Esophagus mucosa (tissue), 1 donor: ENCODE measurements at regions not wholly inside any gene's neighbourhood (a gene's known extent, or its start where the extent isn't known, plus 50 kb on each side); places are given as distances from the start of the nearest gene placed in this dataset.
A peak's percentile ranks its signal among the peaks of the same experiment; 100 is the strongest.

ENCODE experiments used
- ATAC-seq: fragments of 200-7000 bp; cut with Tn5 transposase; one replicate; pipeline ENCODE4 v1.9.1; 2020
- donor health status: DM: yes; HTN: yes; CAD: no.

DNA sequence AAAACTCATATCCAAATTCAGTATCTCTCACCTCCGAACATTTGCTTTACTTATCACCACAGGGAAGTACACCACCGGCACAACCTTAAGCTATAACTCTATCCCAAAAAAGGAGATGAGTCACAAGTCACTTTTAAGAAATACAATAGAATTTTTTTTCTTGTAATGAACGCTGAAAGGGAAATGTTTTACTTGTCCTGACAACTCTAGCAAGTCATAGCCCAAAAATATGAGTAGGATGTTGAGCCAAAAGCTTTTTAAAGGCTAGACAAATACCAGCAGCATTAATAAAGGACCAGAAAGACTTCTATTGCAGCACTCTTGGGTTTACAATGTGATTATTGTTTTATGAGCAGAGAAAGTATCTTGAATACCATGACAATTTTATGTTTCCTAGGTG, 147.3 kb upstream of the FST start:
- ATAC-seq, result peak; percentile 77

DNA sequence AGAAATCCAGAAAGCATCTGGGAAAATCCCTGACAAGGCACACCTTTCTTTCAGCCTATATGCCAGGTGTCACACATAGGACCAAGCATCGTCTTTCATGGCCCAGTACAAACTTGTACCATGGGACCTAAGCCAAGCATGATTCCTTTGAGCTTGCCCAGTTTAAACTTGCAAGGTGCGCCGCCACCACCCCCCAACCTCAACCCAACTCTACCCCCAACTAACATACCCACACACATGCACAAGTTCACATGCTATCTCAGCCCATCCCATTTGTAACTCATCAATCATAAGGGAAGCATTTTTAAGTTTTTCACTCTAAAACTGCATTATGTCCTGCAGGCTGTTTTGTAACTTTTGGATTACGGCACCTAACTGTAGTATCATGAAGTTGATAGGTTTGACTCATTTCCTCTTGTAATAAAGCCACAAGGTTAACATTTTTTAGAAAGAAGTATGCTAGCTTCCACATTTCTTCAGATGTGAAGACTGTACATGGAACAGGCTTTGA, 145.9 kb upstream of the FST start:
- peak; percentile 78 for ATAC-seq

DNA sequence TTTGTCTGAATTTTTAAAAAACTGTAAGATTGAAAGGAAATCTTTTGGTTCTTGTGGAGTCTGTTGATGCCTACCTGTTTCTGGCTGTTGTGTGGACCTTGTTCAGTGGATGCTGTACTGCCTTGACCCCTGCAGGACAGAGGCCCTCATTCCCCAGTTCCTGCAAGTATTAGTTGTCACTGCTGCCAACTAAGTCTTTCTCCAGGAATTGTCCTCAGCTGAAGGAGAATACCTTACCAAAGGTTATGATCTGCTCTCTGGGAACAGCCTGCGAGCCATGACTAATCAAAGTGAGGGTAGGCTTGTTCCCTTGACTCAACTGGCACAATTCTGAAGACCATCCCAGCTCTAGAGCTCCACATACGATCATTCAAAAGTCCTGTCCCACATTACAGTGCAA, 145.3 kb upstream of the FST start:
- ATAC-seq, result no peak

DNA sequence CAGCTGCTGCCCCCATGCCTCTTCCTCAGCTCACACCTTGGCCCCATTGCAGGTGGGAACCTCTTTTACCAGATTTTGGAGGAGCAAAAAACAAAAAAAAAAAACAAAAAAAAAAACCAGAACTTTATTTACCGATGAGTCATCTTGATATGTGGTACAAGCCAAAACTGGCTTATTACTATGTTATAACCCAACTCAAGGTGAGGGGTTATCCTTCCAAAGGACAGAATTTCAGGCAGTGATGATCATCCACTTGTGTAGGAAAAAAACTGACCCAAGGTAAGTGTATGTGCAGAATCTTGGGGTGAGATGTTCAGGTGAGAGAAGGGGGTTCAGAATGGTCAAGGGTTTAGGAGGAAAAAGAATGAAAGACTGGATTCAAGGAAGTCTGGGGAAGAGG, 142.6 kb upstream of the FST start:
- no peak for ATAC-seq

DNA sequence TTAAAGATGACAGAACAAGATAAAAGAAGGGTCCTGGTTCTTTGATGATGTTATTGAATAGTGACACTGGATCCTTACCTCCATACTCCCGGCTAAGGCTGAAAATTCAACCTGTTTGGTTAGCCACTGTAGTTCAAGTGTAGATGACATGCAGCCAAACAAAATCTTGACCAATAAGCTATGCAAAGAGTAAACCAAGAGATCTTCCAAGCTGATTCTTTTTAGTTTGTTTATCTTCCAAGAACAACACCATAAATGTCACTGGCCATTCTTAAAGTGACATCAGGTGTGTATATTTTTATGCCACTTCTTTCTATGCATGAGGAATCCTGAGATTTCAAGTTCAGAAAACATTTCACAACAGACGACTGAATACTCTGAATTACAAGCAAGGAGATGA, 141.5 kb upstream of the FST start:
- no peak for ATAC-seq

DNA sequence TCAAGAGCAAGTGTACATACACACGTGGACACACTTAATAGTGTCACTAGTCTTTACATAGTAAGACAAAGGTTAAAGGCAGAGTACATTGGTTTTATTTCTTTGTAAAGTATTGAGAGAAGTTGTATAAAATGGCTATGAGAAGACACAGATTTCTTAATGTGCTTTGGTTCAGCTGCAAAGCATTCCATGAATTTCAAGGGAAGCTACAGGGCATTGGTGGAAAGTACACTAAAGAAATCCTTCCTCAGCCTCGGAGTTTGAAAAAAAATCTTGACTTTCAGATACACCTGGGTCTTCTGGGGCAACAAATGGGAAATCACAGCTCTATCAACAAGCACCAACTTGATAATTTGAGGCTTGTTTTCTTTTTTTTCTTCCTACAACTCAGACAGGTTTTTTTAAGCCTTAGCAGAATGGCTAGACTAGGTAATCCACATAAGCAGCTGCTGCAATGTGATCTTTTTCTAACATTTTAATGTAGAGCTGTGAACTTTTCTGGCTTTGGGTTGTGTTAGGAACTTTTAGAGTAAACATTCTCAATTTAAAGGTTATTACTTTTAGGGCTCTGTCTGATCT, 140.4 kb upstream of the FST start:
- ATAC-seq, result no peak

DNA sequence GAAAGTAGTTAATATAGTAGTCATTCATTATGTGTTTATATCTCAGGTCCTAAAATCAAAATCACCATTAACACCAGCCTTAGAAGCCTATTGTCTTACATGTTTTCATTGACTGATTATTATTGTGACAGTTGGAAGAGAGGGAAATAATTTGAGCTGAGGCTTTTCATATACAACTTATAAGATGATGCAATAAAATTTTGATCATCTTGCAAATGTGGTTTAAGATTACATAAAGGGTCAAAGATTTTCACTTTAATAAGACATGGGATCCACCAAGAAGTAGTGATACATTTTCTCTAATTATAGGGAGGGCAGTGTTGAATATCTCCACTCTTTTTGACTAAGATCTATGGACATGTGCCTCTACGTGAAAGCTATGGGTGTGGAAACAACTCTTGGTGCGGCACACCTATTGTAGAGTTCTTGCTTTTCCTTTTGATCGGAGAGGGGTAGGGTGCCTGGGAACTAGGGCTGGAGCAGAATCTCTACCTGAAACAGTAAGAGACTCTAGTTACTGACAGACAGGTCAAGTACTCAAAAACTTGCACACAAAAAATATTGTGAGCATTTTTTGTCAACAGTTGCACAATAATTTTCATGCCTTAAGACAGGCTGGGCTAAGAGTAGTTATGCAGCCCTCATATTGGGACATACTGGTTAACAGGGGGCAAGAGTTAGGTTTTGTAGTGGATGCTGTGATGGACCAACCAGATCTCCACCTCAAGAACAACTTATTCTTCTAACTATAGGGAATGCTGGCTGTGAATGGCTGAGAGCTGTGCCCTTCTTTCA, 139.3 kb upstream of the FST start:
- ATAC-seq, result no peak

DNA sequence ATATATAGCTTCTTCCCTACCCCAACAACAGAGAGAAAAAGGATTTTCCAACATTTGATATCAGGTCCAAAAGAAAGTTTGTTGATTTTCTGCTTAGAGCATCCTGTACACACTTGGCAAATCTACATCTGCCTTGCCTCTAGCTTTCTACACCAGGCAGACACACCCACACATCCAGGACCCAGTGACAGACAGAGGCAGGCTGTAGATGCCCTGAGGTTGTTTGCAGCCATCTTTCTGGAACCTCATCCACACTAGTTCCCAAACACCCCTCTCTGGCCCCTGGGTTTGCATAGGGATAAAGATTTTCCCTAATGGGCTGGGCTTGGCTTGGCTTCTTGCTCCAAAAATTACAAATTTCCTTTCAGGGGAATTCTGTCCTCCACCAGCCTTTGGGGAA, 138.2 kb upstream of the FST start:
- no peak for ATAC-seq

DNA sequence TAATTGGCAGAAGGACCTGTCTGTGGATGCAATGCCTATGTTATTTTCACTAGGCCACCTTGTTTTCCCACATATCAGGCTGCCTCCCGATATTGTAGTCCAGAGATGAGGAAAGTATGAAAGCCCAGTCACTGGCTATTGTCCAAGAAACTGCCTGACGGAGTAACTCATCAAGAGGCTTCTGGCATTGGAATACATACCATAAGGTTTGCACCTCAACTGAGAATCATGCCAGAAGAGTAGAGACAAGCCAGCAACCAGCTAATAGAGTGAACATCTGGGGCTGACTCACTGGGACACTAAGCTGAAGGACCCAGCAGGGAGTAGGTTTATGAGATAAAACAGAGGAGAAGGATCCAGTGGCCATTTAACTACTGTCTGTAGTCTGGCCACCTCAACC, 137.2 kb upstream of the FST start:
- ATAC-seq, result peak; percentile 66

DNA sequence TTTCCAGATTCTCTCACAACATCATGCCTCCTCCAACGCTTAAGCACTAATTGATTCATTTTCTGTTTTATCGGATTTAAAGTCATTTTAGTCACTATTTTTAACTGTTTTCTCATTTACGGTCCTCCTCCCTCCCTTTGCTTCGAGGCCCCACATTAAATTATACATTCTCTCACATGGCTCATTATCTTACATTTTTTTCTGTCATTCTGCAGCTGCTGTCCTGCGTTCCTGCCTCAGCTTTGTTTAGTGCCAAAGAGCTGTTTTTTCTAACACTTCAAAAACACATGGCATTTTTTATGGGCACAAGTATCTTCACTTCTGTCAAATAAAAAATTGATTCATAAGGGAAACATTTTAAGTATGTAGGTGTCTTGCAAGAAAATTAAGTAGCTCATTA, 130.1 kb upstream of the FST start:
- ATAC-seq, result no peak

DNA sequence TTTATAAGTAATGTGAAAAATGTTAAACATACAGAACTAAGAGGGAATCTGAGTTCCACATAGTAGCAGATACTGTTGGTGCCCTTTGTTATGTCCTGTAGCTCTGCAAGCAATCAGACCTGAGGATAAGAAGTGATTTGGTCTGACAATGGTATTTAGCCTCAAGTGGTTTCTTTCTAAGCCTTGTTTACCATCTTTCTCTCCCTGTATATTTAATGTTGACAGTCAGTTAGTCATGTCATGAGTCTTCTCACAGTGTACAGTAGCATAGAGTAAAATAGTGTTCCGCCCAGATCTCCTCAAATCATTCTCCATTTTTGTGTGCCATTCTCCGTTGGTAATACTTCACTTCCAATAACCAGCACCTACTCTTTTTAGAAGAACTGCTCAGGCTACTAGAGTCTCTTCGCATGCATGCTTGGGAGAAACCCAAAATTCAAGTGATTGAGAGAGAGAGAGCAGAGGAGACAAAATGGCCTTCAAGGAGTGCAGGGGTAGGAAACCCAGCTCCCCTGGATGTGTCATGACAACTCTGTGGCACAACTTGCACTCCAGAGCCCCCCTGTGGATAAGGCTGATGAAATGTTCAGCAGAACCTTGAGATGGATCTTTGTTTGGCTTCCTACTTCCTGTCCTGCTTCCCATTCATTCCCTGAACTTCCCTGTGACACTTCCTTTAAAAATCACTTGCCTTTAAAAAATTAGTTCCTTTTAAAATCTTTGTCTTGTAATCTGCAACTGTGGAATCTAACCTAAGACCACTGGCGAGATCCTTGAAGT, 129.2 kb upstream of the FST start:
- ATAC-seq, result peak; percentile 21

DNA sequence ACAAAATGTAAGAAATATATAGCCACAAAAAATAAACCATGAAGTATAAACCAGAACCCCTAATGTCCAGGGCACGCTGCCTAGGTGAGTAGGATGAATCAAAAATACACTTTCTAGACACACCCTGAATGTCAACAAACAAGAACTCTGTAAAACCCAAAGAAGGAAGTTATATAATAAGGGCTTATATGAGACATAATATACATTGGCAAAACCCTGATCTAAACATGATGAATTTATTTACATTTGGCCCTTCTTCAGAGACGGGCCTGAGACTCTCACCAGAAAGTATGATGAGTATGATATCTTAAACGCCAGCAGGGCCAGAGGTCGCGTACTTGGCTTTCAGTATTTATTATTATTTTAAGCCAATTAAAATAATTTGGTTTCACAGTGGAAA, 125.1 kb upstream of the FST start:
- peak; percentile 89 for ATAC-seq

DNA sequence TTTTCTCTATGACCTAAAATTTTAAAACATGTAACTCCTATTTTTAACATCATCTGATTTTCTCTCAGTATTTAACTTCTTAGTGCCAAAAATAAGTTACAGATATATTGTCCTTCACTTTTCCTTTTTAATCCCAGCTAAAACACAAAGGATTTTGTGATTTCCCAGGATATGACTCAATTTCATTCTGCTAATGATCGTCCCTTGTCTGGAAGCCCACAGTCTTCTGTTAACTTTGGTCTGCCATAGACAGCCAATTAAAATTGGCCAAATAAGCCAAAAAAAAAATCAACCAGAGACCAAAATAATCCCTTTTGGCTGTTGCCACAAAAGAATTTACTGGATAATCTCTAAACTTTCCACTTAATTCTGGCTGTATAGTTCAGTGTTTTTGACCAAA, 124.5 kb upstream of the FST start:
- ATAC-seq, result no peak

DNA sequence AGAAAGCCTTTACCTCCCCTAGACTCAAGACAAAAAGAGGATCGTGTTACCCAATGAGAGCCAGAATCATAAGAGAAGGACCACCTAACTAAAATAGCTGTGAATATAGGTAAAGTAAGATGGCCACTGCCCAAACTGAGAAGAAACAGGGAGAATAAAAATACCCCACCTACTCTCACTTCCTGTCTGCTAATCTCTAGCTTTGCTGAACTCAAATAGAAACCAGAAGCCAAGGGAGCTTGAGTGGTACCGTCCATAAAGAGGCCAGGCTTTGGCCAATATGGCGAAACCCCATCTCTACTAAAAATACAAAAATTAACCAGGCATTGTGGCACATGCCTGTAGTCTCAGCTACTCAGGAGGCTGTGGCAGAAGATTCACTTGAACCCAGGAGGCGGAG, 123.0 kb upstream of the FST start:
- ATAC-seq, result no peak

DNA sequence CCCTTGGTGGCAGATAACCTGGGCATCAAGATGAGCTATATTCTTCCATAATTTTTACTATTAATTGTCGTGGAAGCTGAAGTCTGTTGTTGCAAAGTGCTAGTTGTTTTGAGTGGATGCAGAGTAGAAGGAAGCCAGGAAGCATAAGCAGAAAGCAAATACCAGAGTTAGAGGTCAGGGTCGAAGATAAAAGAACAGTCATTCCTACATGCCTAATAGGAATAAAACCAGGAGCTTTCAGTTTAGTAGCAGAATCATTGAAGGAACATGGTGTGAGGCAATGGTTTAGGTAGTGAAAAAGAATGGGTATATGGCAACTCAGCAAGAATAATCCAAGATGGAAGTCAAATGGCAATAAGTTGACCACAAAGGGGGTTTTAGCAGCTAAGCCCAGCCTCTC, 121.6 kb upstream of the FST start:
- no peak for ATAC-seq

DNA sequence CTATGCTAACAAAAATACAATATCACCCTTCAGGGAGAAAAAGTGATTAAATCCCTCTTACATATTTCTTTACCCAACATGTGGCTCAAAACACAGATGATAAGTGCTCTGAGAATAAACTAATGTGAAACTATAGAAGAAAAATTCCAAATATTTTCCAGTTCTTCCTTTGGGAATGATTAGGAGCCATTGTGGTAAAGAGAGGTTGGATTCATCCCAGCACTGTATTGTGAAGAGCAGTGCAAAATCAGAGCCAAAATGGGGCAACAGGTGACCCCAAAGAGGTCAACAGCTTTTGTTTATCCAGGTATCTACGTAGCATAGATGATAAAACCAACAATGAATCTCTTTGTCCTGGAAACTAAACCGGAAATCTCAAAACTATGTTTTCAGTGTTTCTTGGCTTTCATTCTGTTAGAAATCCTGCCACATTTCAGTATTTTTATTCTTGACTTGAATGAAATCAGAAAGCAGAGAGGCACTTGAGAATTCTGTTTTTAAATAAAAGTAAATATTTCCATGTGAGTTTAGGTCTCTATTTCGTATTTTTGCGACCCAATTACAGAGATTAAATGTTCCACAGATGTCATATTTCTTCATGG, 120.4 kb upstream of the FST start:
- ATAC-seq, result no peak

DNA sequence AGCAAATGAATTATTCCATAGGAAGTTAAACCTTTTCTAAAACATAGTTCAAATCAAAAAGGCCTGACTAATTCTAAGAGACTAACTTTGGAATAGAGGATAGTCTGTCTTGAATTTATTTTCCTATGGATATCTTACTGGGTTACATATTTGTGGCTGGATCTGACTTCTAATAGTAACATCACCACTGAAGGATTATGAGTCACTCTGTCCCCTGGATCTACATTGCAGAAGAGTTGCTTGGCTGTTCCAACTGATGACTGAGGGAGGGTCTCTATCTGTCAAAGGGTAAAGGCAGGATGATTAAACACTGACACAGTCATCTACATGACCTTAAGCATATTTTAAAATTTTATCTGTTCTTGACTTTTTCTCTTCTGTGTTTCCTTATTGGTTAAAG, 119.6 kb upstream of the FST start:
- no peak for ATAC-seq

DNA sequence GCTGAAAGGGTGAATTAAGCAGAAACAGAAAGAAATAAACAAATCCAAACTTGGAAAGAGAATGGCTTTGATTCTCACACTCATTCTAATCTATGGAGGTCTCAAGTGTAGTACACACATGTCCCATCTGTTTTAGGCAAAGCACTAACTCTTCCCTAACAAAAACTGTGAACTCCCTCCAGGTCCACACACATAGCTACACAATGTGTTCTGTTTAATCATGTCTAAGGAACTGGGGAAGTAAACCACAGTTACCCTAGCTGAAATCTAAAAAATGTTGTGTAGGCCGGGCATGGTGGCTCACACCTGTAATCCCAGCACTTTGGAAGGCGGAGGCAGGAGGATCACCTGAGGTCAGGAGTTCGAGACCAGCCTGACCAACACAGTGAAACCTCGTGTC, 118.7 kb upstream of the FST start:
- no peak for ATAC-seq

DNA sequence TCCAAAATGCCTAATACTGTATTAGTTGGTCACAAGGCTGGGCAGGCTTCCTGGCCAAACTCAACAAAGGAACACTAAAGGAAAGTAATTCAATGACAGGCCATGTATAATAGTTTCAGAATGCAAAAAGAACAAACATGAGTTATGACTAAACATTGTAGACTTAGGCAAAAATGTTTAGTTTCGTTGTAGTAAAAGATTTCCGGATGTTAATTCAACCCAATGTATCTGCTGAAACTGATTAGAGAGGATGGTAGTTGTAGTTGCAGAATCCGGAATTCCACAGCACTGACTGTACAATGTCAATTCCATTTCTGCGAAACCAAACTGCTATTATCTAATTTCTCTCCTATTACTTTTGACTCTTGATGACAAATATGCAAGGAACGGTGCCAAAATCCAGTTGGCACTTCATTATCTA, 117.9 kb upstream of the FST start:
- peak; percentile 84 for ATAC-seq

DNA sequence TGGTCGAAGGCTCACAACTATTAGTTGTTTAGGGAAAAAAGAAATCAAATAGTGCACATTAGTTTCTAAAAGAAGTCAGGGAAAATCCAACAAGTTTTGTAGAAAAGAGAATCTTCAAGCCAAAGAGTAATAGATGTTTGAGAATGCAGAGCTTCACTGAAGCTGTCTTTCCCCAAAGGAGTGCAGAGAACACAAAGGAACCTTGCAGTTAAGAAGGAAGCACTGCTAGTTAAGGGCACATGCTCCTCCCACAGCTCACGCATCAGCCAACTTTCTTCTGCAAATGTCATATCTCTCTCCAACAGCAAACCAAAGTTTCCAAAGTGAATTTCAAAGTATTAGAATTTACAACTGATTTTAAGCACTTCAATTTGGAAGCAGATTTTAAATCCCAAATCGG, 116.4 kb upstream of the FST start:
- no peak for ATAC-seq

DNA sequence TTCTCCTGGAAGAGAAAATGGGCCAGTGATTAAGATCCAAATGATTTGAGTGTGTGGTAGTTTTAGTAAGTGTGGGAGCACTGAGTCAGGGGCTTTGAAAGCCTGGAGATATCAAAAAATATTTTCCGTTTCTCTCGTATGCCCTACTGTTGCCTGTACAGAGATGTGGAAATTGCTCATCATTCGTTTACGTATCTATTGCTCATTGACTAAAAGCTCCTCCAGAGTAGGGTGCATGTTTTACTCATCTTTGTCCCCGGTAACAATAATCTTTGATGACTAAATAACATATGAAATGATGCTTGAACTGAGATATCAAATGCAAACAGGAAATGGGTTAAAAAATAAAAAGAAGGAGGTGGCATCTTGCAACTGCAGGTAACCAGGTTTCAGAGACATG, 114.2 kb upstream of the FST start:
- ATAC-seq, result no peak

DNA sequence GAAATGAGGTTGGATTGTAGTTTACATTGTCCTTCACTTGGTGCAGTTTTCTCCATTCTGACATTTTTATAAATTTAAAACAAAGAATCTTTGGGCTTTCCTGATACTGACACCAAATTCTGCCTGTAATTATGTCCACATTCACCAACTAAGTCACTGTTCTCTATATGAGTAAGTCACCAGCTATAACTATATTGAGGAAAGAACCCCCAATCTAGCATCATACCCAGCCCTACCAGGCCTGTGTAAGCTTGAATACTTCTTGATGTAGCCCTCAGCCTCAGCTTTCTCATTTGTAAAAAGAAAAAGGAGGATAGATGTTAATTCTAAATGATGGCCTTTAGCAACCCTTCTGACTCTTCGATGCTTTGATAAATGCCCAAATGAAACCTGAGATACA, 112.7 kb upstream of the FST start:
- no peak for ATAC-seq

DNA sequence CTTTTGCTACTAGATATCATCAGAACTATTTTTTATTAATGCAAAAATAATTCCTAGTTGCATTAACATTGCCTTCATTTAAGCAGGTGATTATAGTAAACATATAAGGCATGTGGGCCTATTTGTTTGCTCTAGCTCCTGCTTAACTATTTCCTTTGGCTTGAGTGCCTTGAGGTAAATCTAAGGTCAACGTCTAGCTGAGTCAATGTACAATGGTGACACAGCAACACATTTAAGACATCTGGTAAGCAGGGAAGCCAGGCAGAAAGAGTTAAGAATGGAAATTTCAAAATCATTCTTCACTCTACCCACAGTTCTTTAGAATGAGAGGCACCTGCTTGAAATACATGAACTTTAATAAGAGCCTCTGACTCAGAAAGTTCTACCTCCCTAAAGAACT, 111.9 kb upstream of the FST start:
- ATAC-seq, result peak; percentile 50
